ENCODE measurements at regions not wholly inside any gene's neighbourhood (a gene's known extent, or its start where the extent isn't known, plus 50 kb on each side); places are given as distances from the start of the nearest gene placed in this dataset.

- DNase-seq (ENCODE audit: low read depth) = peak; percentile 1
- TF ChIP-seq CTCF (conservative IDR thresholded peaks at IDR 0.05; ENCODE audit: low read length) = no peak
- H3K4me3 ChIP-seq (ENCODE audit: low read length) = no peak overlapping the region
These were observed 1323.5 kb upstream of the TMEFF2 start for GRCh38 chr2:193518041-193518817.

- no peak overlapping the region for H3K4me3 ChIP-seq (ENCODE audit: low read length)
- no peak for TF ChIP-seq CTCF (conservative IDR thresholded peaks at IDR 0.05; ENCODE audit: low read length)
- DNase-seq (ENCODE audit: low read depth) = no peak
These were observed 1322.9 kb upstream of the TMEFF2 start for GRCh38 chr2:193517615-193518014.

GRCh38 chr2:193506035-193506434, 1311.3 kb upstream of the TMEFF2 start:
- no peak overlapping the region for H3K4me3 ChIP-seq (ENCODE audit: low read length)
- DNase-seq (ENCODE audit: low read depth) = no peak
- TF ChIP-seq CTCF (conservative IDR thresholded peaks at IDR 0.05; ENCODE audit: low read length) = no peak

GRCh38 chr2:193505620-193506019, 1310.9 kb upstream of the TMEFF2 start:
- no peak overlapping the region for H3K4me3 ChIP-seq (ENCODE audit: low read length)
- DNase-seq (ENCODE audit: low read depth) = no peak
- TF ChIP-seq CTCF (conservative IDR thresholded peaks at IDR 0.05; ENCODE audit: low read length) = no peak

- DNase-seq (ENCODE audit: low read depth) = no peak
- no peak for TF ChIP-seq CTCF (conservative IDR thresholded peaks at IDR 0.05; ENCODE audit: low read length)
- no peak overlapping the region for H3K4me3 ChIP-seq (ENCODE audit: low read length)
These were observed 1307.8 kb upstream of the TMEFF2 start for GRCh38 chr2:193502363-193503035.

GRCh38 chr2:193496786-193497185, 1302.1 kb upstream of the TMEFF2 start:
- TF ChIP-seq CTCF (conservative IDR thresholded peaks at IDR 0.05; ENCODE audit: low read length) = no peak
- H3K4me3 ChIP-seq (ENCODE audit: low read length) = no peak overlapping the region
- DNase-seq (ENCODE audit: low read depth) = no peak

- no peak for DNase-seq (ENCODE audit: low read depth)
- TF ChIP-seq CTCF (conservative IDR thresholded peaks at IDR 0.05; ENCODE audit: low read length) = no peak
- H3K4me3 ChIP-seq (ENCODE audit: low read length) = no peak overlapping the region
These were observed 1287.8 kb upstream of the TMEFF2 start for GRCh38 chr2:193482557-193482956.
